A673 (cell line): ENCODE measurements at regions not wholly inside any gene's neighbourhood (a gene's known extent, or its start where the extent isn't known, plus 50 kb on each side); places are given as distances from the start of the nearest gene placed in this dataset.

Source experiments
- BruUV-seq: library from RNA; stranded (reverse); fragments of 400-500 nt; replicated peaks from 2 replicates; lab custom pipeline; 2021; lab: Mats Ljungman, UMichigan
- CTCF ChIA-PET: fragments of 300-600 bp; sonication (Branson Sonifier 250); formaldehyde crosslinking; loops from one replicate; lab custom pipeline; 2022; ENCODE audit warnings: antibody characterized with exemption; lab: Charles Lee
- POLR2A ChIA-PET: fragments of 300-600 bp; sonication (Branson Sonifier 250); formaldehyde crosslinking; loops from one replicate; lab custom pipeline; 2022; ENCODE audit warnings: antibody characterized with exemption; ENCODE audit not compliant: low non-redundant PET; lab: Charles Lee
- DNase-seq: peaks from one replicate; pipeline ENCODE4 v3.0.0-alpha.2; 2015; ENCODE audit warnings: low spot score
- H3K27ac ChIP-seq: fragments of 200-600 bp; sonication (generic); 2 replicates; pipeline ENCODE4 v1.5.1; 2016; ENCODE audit warnings: mixed run types, low read depth, mild to moderate bottlenecking, mixed read lengths, antibody characterized with exemption, low read length; ENCODE audit not compliant: poor library complexity, severe bottlenecking
- H3K27me3 ChIP-seq: fragments of 200-600 bp; sonication (generic); replicated peaks from 2 replicates; pipeline ENCODE4 v1.6.1; 2017; ENCODE audit warnings: mixed run types, low read depth, mild to moderate bottlenecking, mixed read lengths, antibody characterized with exemption, low read length; ENCODE audit not compliant: insufficient read depth, poor library complexity
- H3K36me3 ChIP-seq: fragments of 200-600 bp; sonication (generic); 2 replicates; pipeline ENCODE4 v1.6.1; 2016; ENCODE audit warnings: mixed run types, mild to moderate bottlenecking, mixed read lengths, antibody characterized with exemption, low read length; ENCODE audit not compliant: insufficient read depth, poor library complexity, severe bottlenecking
- H3K4me1 ChIP-seq: fragments of 200-600 bp; sonication (generic); 2 replicates; pipeline ENCODE4 v1.6.1; 2017; ENCODE audit warnings: mixed run types, mild to moderate bottlenecking, mixed read lengths, antibody characterized with exemption, low read length; ENCODE audit not compliant: insufficient read depth, poor library complexity, severe bottlenecking
- H3K4me3 ChIP-seq: fragments of 200-600 bp; sonication (generic); 2 replicates; pipeline ENCODE4 v1.5.1; 2016; ENCODE audit warnings: low read depth, mixed run types, mild to moderate bottlenecking, mixed read lengths, low read length; ENCODE audit not compliant: poor library complexity, severe bottlenecking
- H3K9me3 ChIP-seq: fragments of 200-600 bp; sonication (generic); 2 replicates; pipeline ENCODE4 v1.6.1; 2016; ENCODE audit warnings: mixed run types, low read depth, mild to moderate bottlenecking, mixed read lengths, antibody characterized with exemption, low read length; ENCODE audit not compliant: poor library complexity, severe bottlenecking
- CTCF ChIP-seq: fragments of 300-800, 200-600 bp; sonication (generic); conservative IDR thresholded peaks from 2 replicates; pipeline ENCODE4 v1.5.1; 2017; ENCODE audit warnings: low read depth, mild to moderate bottlenecking, antibody characterized with exemption, low read length, moderate library complexity, mixed read lengths
- EZH2 ChIP-seq: fragments of 200-600 bp; sonication (generic); IDR thresholded peaks from 2 replicates; pipeline ENCODE4 v1.6.1; 2017; ENCODE audit warnings: borderline replicate concordance, low read depth, mild to moderate bottlenecking, mixed read lengths, antibody characterized with exemption, low read length; ENCODE audit not compliant: poor library complexity, severe bottlenecking
- intact Hi-C: fragments of 100-400 bp; cut with micrococcal nuclease; formaldehyde crosslinking; loops from one replicate; pipeline ENCODE4 v1.10.0; 2022; ENCODE audit not compliant: unreplicated experiment

- Histone ChIP-seq H3K27me3 (no peaks in the 10 kb centered on the region), H3K4me3 (no peak overlapping the region), H3K9me3 (peaks cover 4% of the 10 kb centered on the region), H3K27ac (no peak overlapping the region), H3K4me1 (no peaks in the 10 kb centered on the region), H3K36me3 (no peaks in the 10 kb centered on the region)
- ChIA-PET POLR2A (no interaction called here), CTCF (no interaction called here)
- BruUV-seq = no TSS peak
- TF ChIP-seq CTCF = no peak
- no peak for TF ChIP-seq EZH2
- no peak for DNase-seq
- intact Hi-C loops = no loop called here
These were observed 309.1 kb upstream of the CELF4 start for GRCh38 chr18:37874721-37875120.

GRCh38 chr18:37873416-37873815 is 307.8 kb upstream of the CELF4 start:
- Histone ChIP-seq H3K27ac (no peak overlapping the region), H3K27me3 (no peaks in the 10 kb centered on the region), H3K36me3 (no peaks in the 10 kb centered on the region), H3K9me3 (peaks cover 4% of the 10 kb centered on the region), H3K4me3 (no peak overlapping the region), H3K4me1 (no peaks in the 10 kb centered on the region)
- ChIA-PET POLR2A (no interaction called here), CTCF (interaction anchor here (0.6 kb wide), 1 partner anchor 91 kb away, joined by 3 read pairs; no protein-coding TSS in a partner anchor)
- intact Hi-C loops = no loop called here
- BruUV-seq = no TSS peak
- TF ChIP-seq CTCF (no peak), EZH2 (no peak)
- no peak for DNase-seq

- Histone ChIP-seq H3K9me3 (peaks cover 4% of the 10 kb centered on the region), H3K4me3 (no peak overlapping the region), H3K27ac (no peak overlapping the region), H3K36me3 (no peaks in the 10 kb centered on the region), H3K4me1 (no peaks in the 10 kb centered on the region), H3K27me3 (no peaks in the 10 kb centered on the region)
- intact Hi-C loops = no loop called here
- TF ChIP-seq CTCF (no peak), EZH2 (no peak)
- POLR2A ChIA-PET = no interaction called here
- BruUV-seq = no TSS peak
- CTCF ChIA-PET = no interaction called here
- no peak for DNase-seq
These were observed 307.0 kb upstream of the CELF4 start for GRCh38 chr18:37872562-37872961.
